CD4-positive, alpha-beta T cell treated with Interleukin-4 for 1 hour (primary cell): ENCODE measurements at regions not wholly inside any gene's neighbourhood (a gene's known extent, or its start where the extent isn't known, plus 50 kb on each side); places are given as distances from the start of the nearest gene placed in this dataset.
"Not testable (repeated sequence)": the region's sequence is repeated elsewhere in the genome, so short reads cannot be mapped to it uniquely, and the experiment has no call there.

Source experiments
- DNase-seq, 2 donors: peaks; one replicate each; pipeline ENCODE4 v3.0.0-alpha.2; 2020 to 2022

GRCh38 chr13:32828711-32829110 lies 187.5 kb upstream of the KL start:
- no peak for DNase-seq

- DNase-seq = no peak
These were observed 187.0 kb upstream of the KL start for GRCh38 chr13:32829269-32829668.

- no peak for DNase-seq
These were observed 186.4 kb upstream of the KL start for GRCh38 chr13:32829676-32830335.

- DNase-seq = no peak
These were observed 185.7 kb upstream of the KL start for GRCh38 chr13:32830336-32831031.

GRCh38 chr13:32837307-32837972 lies 178.8 kb upstream of the KL start:
- no peak for DNase-seq

GRCh38 chr13:32837973-32838927 lies 178.0 kb upstream of the KL start:
- no peak for DNase-seq

- no peak for DNase-seq
These were observed 177.3 kb upstream of the KL start for GRCh38 chr13:32838945-32839344.

- no peak for DNase-seq
These were observed 176.1 kb upstream of the KL start for GRCh38 chr13:32840113-32840512.

GRCh38 chr13:32840989-32841713 lies 175.1 kb upstream of the KL start:
- DNase-seq = no peak

- no peak for DNase-seq
These were observed 170.0 kb upstream of the KL start for GRCh38 chr13:32845952-32846950.

- DNase-seq = not testable (repeated sequence)
These were observed 168.2 kb upstream of the KL start for GRCh38 chr13:32847976-32848375.

GRCh38 chr13:32849369-32849768 lies 166.9 kb upstream of the KL start:
- DNase-seq = no peak

- no peak for DNase-seq
These were observed 165.7 kb upstream of the KL start for GRCh38 chr13:32850316-32851052.

- DNase-seq = no peak
These were observed 164.8 kb upstream of the KL start for GRCh38 chr13:32851083-32852069.

- DNase-seq = no peak
These were observed 163.7 kb upstream of the KL start for GRCh38 chr13:32852526-32852925.

- no peak for DNase-seq
These were observed 159.1 kb upstream of the KL start for GRCh38 chr13:32857077-32857476.

- DNase-seq = no peak
These were observed 158.5 kb upstream of the KL start for GRCh38 chr13:32857689-32858088.

GRCh38 chr13:32859707-32860292 lies 156.4 kb upstream of the KL start:
- DNase-seq = no peak

- DNase-seq = no peak
These were observed 154.9 kb upstream of the KL start for GRCh38 chr13:32861304-32861703.
